SH-SY5Y (cell line): ENCODE measurements at regions not wholly inside any gene's neighbourhood (a gene's known extent, or its start where the extent isn't known, plus 50 kb on each side); places are given as distances from the start of the nearest gene placed in this dataset.

Experiments used
- GATA2 ChIP-seq: IDR thresholded peaks from 2 replicates; pipeline ENCODE4 v1.6.1; 2011; ENCODE audit warnings: mild to moderate bottlenecking, low read depth, low read length
- GATA3 ChIP-seq: IDR thresholded peaks from 2 replicates; pipeline ENCODE4 v1.6.1; 2011; ENCODE audit warnings: low read depth, mild to moderate bottlenecking, low read length, moderate library complexity

DNA sequence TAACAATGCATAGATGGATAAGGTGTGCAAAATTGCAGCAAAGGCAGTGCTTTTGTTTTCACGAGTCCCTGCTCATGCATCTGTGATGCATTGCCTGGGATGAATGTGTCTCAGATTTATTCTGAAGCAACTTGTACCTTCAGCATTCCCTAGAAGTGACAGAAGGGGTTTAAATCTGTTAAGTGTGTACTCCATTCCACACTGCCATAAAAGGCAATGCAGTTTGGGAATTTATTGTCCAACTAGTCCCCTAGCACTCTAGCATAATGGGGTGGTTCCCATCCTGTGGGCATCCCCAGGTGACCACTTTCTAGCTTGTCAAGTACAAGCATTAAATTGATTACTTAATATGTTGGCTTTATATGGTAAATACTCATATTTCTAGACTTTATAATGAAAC lies 306.5 kb upstream of the CBLB start:
- TF ChIP-seq GATA3 (no peak), GATA2 (no peak)
